ENCODE measurements at regions not wholly inside any gene's neighbourhood (a gene's known extent, or its start where the extent isn't known, plus 50 kb on each side); places are given as distances from the start of the nearest gene placed in this dataset.

- TF ChIP-seq, protein P1, sequence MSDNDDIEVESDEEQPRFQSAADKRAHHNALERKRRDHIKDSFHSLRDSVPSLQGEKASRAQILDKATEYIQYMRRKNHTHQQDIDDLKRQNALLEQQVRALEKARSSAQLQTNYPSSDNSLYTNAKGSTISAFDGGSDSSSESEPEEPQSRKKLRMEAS (IDR thresholded peaks at IDR 0.05), result no peak
- TF ChIP-seq RAD21 (IDR thresholded peaks at IDR 0.05; ENCODE audit: low read depth) (no peak), EP300 (IDR thresholded peaks at IDR 0.05; ENCODE audit: borderline replicate concordance) (no peak), USF1 (IDR thresholded peaks at IDR 0.05) (no peak), TAF1 (IDR thresholded peaks at IDR 0.05; ENCODE audit: low read depth) (no peak), FOXM1 (IDR thresholded peaks at IDR 0.05; ENCODE audit: borderline replicate concordance, low read depth) (no peak), CEBPB (IDR thresholded peaks at IDR 0.05) (no peak)
These were observed 1486.6 kb upstream of the TMEM132C start for GRCh38 chr12:126780343-126780742.
